ENCODE measurements at regions not wholly inside any gene's neighbourhood (a gene's known extent, or its start where the extent isn't known, plus 50 kb on each side); places are given as distances from the start of the nearest gene placed in this dataset.

DNA sequence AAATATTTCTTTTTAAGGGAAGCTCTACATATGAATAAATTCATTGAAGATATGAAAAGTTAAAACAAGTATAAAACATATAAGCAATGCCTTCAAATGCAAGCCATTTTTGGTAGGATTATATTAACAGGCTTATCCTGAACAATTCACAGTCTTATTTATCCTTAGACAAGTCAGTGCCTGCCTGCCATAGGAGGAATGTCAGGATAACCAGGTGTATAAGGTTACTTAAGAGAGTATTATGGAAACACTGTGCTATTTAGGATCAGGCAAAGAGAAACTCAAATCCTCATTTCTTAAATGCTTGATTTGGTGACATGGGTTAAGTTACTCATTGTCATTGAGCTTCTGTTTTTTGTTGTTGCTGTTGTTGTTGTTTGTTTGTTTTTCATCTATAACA lies 2029.9 kb upstream of the AGA start:
- Histone ChIP-seq H3K4me1 (no peaks in the 10 kb centered on the region), H3K27ac (no peak overlapping the region), H3K4me3 (no peak overlapping the region), H3K36me3 (no peaks in the 10 kb centered on the region), H3K27me3 (no peaks in the 10 kb centered on the region), H3K9me3 (no peaks in the 10 kb centered on the region)
- ATAC-seq (no peak), DNase-seq (no peak)
- TF ChIP-seq, protein P1, sequence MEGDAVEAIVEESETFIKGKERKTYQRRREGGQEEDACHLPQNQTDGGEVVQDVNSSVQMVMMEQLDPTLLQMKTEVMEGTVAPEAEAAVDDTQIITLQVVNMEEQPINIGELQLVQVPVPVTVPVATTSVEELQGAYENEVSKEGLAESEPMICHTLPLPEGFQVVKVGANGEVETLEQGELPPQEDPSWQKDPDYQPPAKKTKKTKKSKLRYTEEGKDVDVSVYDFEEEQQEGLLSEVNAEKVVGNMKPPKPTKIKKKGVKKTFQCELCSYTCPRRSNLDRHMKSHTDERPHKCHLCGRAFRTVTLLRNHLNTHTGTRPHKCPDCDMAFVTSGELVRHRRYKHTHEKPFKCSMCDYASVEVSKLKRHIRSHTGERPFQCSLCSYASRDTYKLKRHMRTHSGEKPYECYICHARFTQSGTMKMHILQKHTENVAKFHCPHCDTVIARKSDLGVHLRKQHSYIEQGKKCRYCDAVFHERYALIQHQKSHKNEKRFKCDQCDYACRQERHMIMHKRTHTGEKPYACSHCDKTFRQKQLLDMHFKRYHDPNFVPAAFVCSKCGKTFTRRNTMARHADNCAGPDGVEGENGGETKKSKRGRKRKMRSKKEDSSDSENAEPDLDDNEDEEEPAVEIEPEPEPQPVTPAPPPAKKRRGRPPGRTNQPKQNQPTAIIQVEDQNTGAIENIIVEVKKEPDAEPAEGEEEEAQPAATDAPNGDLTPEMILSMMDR (IDR thresholded peaks at IDR 0.05 in 4 of 5, conservative IDR thresholded peaks at IDR 0.05 in 1 of 5), result no peak
- TF ChIP-seq POLR2A (IDR thresholded peaks at IDR 0.05), result no peak
- intact Hi-C loops (cut with DNase I; ENCODE audit: low total_unique reads), result no loop called here
- in situ Hi-C loops (cut with MboI; ENCODE audit: low sequenced_read_pairs in 4 of 4), result no loop called here

DNA sequence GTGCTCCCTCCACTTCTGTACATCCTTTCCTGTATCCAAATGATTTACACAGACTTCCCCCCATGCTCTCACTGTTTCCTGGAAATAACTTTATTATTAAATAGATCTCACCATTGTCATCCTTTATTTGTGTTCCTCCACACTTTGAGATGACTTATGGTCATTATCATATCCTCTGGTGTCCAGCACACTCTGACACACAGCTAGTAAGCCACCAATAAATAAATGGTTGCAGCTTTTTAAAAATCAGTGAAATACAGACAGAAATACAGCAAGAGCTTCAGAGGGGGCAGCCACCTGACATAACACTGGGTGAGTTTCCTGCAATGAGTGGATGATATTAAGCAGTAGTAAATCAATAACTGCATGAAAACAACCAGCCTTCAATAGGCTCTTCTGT lies 2036.4 kb upstream of the AGA start:
- H3K4me1 ChIP-seq, result no peaks in the 10 kb centered on the region
- no peak for ATAC-seq
- H3K27me3 ChIP-seq, result no peaks in the 10 kb centered on the region
- no peak for TF ChIP-seq POLR2A (IDR thresholded peaks at IDR 0.05)
- TF ChIP-seq, protein P1 (IDR thresholded peaks at IDR 0.05 in 4 of 5, conservative IDR thresholded peaks at IDR 0.05 in 1 of 5), result no peak
- intact Hi-C loops (cut with DNase I; ENCODE audit: low total_unique reads), result no loop called here
- no peaks in the 10 kb centered on the region for H3K9me3 ChIP-seq
- no peak for DNase-seq
- no peaks in the 10 kb centered on the region for H3K36me3 ChIP-seq
- H3K4me3 ChIP-seq, result no peak overlapping the region
- H3K27ac ChIP-seq, result no peak overlapping the region
- in situ Hi-C loops (cut with MboI; ENCODE audit: low sequenced_read_pairs in 4 of 4), result no loop called here

DNA sequence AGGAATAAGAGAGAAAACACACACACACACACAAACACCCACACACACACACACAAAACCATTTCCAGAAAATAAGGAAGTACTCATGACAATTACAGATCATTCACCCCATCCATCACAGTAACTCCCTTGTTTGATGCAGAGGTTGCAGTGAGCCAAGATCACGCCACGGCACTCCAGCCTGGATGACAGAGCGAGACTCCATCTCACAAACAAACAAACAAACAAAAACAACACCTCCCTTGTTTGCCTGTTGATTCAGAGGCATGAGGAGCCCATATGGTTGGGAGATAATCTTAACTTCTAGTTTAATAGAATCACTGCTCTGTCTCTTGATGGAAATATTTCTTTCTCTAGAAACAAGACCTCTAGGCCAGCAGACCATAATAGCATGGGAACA lies 2043.5 kb upstream of the AGA start:
- no peaks in the 10 kb centered on the region for H3K9me3 ChIP-seq
- no peak for DNase-seq
- no peak for ATAC-seq
- no peaks in the 10 kb centered on the region for H3K4me1 ChIP-seq
- no peaks in the 10 kb centered on the region for H3K36me3 ChIP-seq
- H3K27ac ChIP-seq, result no peak overlapping the region
- no peaks in the 10 kb centered on the region for H3K27me3 ChIP-seq
- intact Hi-C loops (cut with DNase I; ENCODE audit: low total_unique reads), result no loop called here
- no peak overlapping the region for H3K4me3 ChIP-seq
- TF ChIP-seq POLR2A (IDR thresholded peaks at IDR 0.05), result no peak
- TF ChIP-seq, protein P1 (IDR thresholded peaks at IDR 0.05 in 4 of 5, conservative IDR thresholded peaks at IDR 0.05 in 1 of 5), result no peak
- in situ Hi-C loops (cut with MboI; ENCODE audit: low sequenced_read_pairs in 4 of 4), result no loop called here

DNA sequence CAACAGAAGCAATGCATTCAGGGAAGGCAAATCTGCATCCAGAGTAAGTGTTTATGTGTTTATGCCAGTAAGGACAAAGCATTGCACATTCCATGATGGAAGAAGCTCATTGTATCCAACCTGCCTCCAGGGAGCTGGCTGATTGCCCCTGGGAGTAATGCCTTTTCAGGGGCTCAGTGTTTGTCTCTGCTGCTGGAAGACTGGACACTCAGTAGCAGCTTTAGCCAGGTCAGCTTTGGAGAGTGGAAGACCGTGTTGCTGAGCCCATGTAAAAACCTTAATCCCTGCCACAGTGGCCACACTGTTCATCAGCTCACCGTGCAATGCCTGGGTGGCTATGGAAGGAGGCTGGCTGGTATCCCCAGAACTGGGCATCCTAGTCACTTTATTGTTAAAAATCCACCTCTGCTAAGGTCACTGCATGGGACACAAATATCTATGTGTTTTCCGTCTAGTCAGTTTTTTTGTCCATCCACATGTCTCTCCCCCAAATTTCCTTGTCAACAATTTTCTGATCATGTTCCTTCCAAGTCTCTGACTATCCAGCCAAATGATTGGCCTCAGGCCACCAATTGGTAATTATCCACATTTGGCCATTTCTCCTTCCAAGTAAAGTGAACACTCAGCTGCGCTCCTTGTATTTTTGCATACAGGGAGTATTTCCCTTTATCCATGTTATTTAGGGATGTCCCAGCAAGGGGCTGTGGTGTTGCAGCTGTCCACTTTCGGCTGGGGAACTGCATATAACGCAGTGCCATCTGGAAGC lies 2044.5 kb upstream of the AGA start:
- H3K9me3 ChIP-seq, result no peaks in the 10 kb centered on the region
- ATAC-seq (no peak), DNase-seq (no peak)
- H3K27ac ChIP-seq, result no peak overlapping the region
- H3K4me3 ChIP-seq, result no peak overlapping the region
- no peaks in the 10 kb centered on the region for H3K36me3 ChIP-seq
- H3K4me1 ChIP-seq, result no peaks in the 10 kb centered on the region
- intact Hi-C loops (cut with DNase I; ENCODE audit: low total_unique reads) (no loop called here), in situ Hi-C loops (cut with MboI; ENCODE audit: low sequenced_read_pairs in 4 of 4) (no loop called here)
- no peak for TF ChIP-seq POLR2A (IDR thresholded peaks at IDR 0.05)
- TF ChIP-seq, protein P1 (IDR thresholded peaks at IDR 0.05 in 4 of 5, conservative IDR thresholded peaks at IDR 0.05 in 1 of 5), result no peak
- no peaks in the 10 kb centered on the region for H3K27me3 ChIP-seq

All from gastrocnemius medialis (tissue), 4 donors.